ENCODE measurements at regions not wholly inside any gene's neighbourhood (a gene's known extent, or its start where the extent isn't known, plus 50 kb on each side); places are given as distances from the start of the nearest gene placed in this dataset.

DNA sequence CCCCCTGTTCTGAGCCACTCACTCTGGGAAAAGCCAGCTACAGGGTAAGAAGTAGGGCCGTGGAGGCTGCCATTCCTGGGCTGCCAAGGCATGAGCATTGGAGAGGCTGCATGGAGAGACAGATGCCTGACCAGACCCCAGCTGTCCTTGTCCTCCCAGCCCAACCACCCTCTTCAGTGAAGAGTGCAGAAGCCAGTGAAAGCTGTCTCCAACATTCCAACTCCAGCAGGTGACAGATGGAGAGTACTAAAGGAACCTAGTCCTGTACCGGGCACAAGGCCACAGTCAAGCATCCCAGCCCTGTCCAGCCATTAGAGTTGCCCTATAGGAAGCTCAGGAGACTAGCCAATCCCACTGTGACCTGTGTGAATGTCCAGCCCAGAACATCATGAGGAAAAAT lies 165.1 kb downstream of the DIRAS2 start:
- TF ChIP-seq, protein P1, sequence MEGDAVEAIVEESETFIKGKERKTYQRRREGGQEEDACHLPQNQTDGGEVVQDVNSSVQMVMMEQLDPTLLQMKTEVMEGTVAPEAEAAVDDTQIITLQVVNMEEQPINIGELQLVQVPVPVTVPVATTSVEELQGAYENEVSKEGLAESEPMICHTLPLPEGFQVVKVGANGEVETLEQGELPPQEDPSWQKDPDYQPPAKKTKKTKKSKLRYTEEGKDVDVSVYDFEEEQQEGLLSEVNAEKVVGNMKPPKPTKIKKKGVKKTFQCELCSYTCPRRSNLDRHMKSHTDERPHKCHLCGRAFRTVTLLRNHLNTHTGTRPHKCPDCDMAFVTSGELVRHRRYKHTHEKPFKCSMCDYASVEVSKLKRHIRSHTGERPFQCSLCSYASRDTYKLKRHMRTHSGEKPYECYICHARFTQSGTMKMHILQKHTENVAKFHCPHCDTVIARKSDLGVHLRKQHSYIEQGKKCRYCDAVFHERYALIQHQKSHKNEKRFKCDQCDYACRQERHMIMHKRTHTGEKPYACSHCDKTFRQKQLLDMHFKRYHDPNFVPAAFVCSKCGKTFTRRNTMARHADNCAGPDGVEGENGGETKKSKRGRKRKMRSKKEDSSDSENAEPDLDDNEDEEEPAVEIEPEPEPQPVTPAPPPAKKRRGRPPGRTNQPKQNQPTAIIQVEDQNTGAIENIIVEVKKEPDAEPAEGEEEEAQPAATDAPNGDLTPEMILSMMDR (conservative IDR thresholded peaks at IDR 0.05; ENCODE audit: low read length) = no peak
- no peak for TF ChIP-seq EZH2phosphoT487 (IDR thresholded peaks at IDR 0.05; ENCODE audit: borderline replicate concordance, low read depth, low read length)

All from OCI-LY7 (cell line).